SK-N-SH (cell line): ENCODE measurements at regions not wholly inside any gene's neighbourhood (a gene's known extent, or its start where the extent isn't known, plus 50 kb on each side); places are given as distances from the start of the nearest gene placed in this dataset.

Experiments
- CTCF ChIA-PET: fragments of 300-600, 350-600 bp; formaldehyde crosslinking; extraction: SDS; loops from one replicate; lab custom pipeline; 2021; lab: Yijun Ruan, JAX
- POLR2A ChIA-PET: fragments of 350-600 bp; sonication (Branson Sonifier 250); formaldehyde crosslinking; extraction: SDS; loops from one replicate; lab custom pipeline; 2020; ENCODE audit warnings: antibody characterized with exemption, inconsistent platforms; lab: Yijun Ruan, JAX
- DNase-seq: peaks from one replicate; pipeline ENCODE4 v3.0.0; 2012
- H2AFZ ChIP-seq: fragments of 200-600 bp; sonication (generic); 2 replicates; pipeline ENCODE4 v1.8.1; 2016; ENCODE audit warnings: antibody characterized with exemption, mild to moderate bottlenecking, low read depth
- H3F3A ChIP-seq: fragments of 200-600 bp; sonication (generic); replicated peaks from 2 replicates; pipeline ENCODE3; 2016; ENCODE audit warnings: antibody characterized with exemption, mild to moderate bottlenecking; ENCODE audit not compliant: insufficient read depth
- H3K27ac ChIP-seq, 2 experiments: fragments of 200-500 bp in 1 of 2; fragments of 200-600 bp in 1 of 2; sonication (Bioruptor generic) in 1 of 2; sonication (generic), shearing (Covaris generic) in 1 of 2; 2 replicates each; pipeline versions ENCODE4 v1.5.1 to v1.6.1; 2014 to 2016; ENCODE audit warnings: low read depth in 2 of 2, inconsistent platforms in 1 of 2, low read length in 1 of 2, mild to moderate bottlenecking in 1 of 2, mixed read lengths in 1 of 2
- H3K27me3 ChIP-seq: fragments of 200-600 bp; sonication (generic), shearing (Covaris generic); 2 replicates; pipeline ENCODE4 v1.6.1; 2016; ENCODE audit warnings: mixed run types; ENCODE audit not compliant: insufficient read depth
- H3K36me3 ChIP-seq, 2 experiments: fragments of 200-500 bp in 1 of 2; fragments of 200-600 bp in 1 of 2; sonication (Bioruptor generic) in 1 of 2; sonication (generic) in 1 of 2; replicated peaks in 1 of 2; 2 replicates each; pipeline versions ENCODE3 to v1.5.1; 2014 to 2016; ENCODE audit warnings: low read length in 1 of 2, mild to moderate bottlenecking in 1 of 2; ENCODE audit not compliant: insufficient read depth in 2 of 2, control insufficient read depth in 1 of 2
- H3K4me1 ChIP-seq, 2 experiments: fragments of 200-500 bp in 1 of 2; fragments of 200-600 bp in 1 of 2; sonication (Bioruptor generic) in 1 of 2; sonication (generic), shearing (Covaris generic) in 1 of 2; 2 replicates each; pipeline versions ENCODE4 v1.5.1 to v1.6.1; 2014 to 2016; ENCODE audit warnings: low read depth in 1 of 2, low read length in 1 of 2, mixed run types in 1 of 2; ENCODE audit not compliant: insufficient read depth in 2 of 2, control insufficient read depth in 1 of 2
- H3K4me2 ChIP-seq: fragments of 200-600 bp; sonication (generic), shearing (Covaris generic); 2 replicates; pipeline ENCODE4 v1.6.1; 2017; ENCODE audit warnings: mixed run types
- H3K4me3 ChIP-seq, 2 experiments: fragments of 200-500 bp in 1 of 2; fragments of 200-600 bp in 1 of 2; sonication (Bioruptor generic) in 1 of 2; sonication (generic), shearing (Covaris generic) in 1 of 2; 2 replicates each; pipeline versions ENCODE4 v1.5.1 to v1.8.1; 2014 to 2016; ENCODE audit warnings: low read depth in 2 of 2, inconsistent platforms in 1 of 2, low read length in 1 of 2, mild to moderate bottlenecking in 1 of 2, mixed read lengths in 1 of 2, moderate library complexity in 1 of 2
- H3K79me2 ChIP-seq: fragments of 200-600 bp; sonication (generic); 2 replicates; pipeline ENCODE4 v1.8.1; 2017; ENCODE audit warnings: mild to moderate bottlenecking; ENCODE audit not compliant: insufficient read depth
- H3K9ac ChIP-seq: fragments of 200-600 bp; sonication (generic); 2 replicates; pipeline ENCODE4 v1.6.1; 2017; ENCODE audit warnings: mixed run types
- H3K9me2 ChIP-seq: fragments of 200-600 bp; sonication (generic); 2 replicates; pipeline ENCODE4 v1.6.1; 2017; ENCODE audit warnings: mixed run types
- H3K9me3 ChIP-seq: fragments of 200-600 bp; sonication (generic); 2 replicates; pipeline ENCODE4 v1.6.1; 2017; ENCODE audit warnings: mixed run types, mild to moderate bottlenecking, moderate library complexity
- H4K20me1 ChIP-seq: fragments of 200-600 bp; sonication (generic); 2 replicates; pipeline ENCODE4 v1.6.1; 2017; ENCODE audit warnings: mild to moderate bottlenecking, mixed run types; ENCODE audit not compliant: insufficient read depth
- EZH2phosphoT487 ChIP-seq: fragments of 200-600 bp; sonication (generic); IDR thresholded peaks from 2 replicates; pipeline ENCODE4 v1.6.1; 2017; ENCODE audit warnings: low read depth, mixed run types, mild to moderate bottlenecking, antibody characterized with exemption, moderate library complexity, borderline replicate concordance
- FOSL2 ChIP-seq: IDR thresholded peaks from 2 replicates; pipeline ENCODE4 v1.4.0; 2012; ENCODE audit warnings: low read depth, mild to moderate bottlenecking, moderate library complexity, borderline replicate concordance
- FOXJ3 ChIP-seq: sonication (generic); formaldehyde crosslinking; IDR thresholded peaks from 2 replicates; pipeline ENCODE4 v1.5.1; 2020; ENCODE audit warnings: mild to moderate bottlenecking, missing genetic modification reagents
- FOXM1 ChIP-seq: IDR thresholded peaks from 2 replicates; pipeline ENCODE4 v1.4.0; 2012; ENCODE audit warnings: low read depth, mild to moderate bottlenecking
- GATA2 ChIP-seq: sonication (generic); formaldehyde crosslinking; IDR thresholded peaks from 2 replicates; pipeline ENCODE4 v1.5.0; 2020; ENCODE audit warnings: mild to moderate bottlenecking, missing genetic modification reagents
- JUND ChIP-seq: IDR thresholded peaks from 2 replicates; pipeline ENCODE4 v1.4.0; 2012
- MEF2A ChIP-seq: IDR thresholded peaks from 2 replicates; pipeline ENCODE4 v1.4.0; 2012; ENCODE audit warnings: low read depth, borderline replicate concordance
- NFIC ChIP-seq: IDR thresholded peaks from 2 replicates; pipeline ENCODE4 v1.4.0; 2012; ENCODE audit warnings: borderline replicate concordance
- POLR2AphosphoS5 ChIP-seq: IDR thresholded peaks from 2 replicates; pipeline ENCODE4 v1.6.1; 2012; ENCODE audit warnings: low read depth, low read length
- RAD21 ChIP-seq: IDR thresholded peaks from 2 replicates; pipeline ENCODE4 v1.6.1; 2012; ENCODE audit warnings: mild to moderate bottlenecking, low read length
- RXRA ChIP-seq: IDR thresholded peaks from 2 replicates; pipeline ENCODE4 v1.4.0; 2012; ENCODE audit warnings: low read depth, mild to moderate bottlenecking, borderline replicate concordance
- SMC3 ChIP-seq: IDR thresholded peaks from 2 replicates; pipeline ENCODE4 v1.6.1; 2012; ENCODE audit warnings: low read depth, low read length, improper control_type of control experiment
- TAF1 ChIP-seq: IDR thresholded peaks from 2 replicates; pipeline ENCODE4 v1.6.1; 2012; ENCODE audit warnings: low read depth, mild to moderate bottlenecking, low read length, moderate library complexity, borderline replicate concordance
- TCF12 ChIP-seq: IDR thresholded peaks from 2 replicates; pipeline ENCODE4 v1.4.0; 2012
- WGBS: methylation state at CpG from one replicate; pipeline ENCODE4 v1.1.6; 2017; ENCODE audit warnings: low lambda C conversion rate; 5-methylcytosine and 5-hydroxymethylcytosine counted together
- TF ChIP-seq, protein P1 (sequence below): IDR thresholded peaks from 2 replicates; pipeline ENCODE4 v1.4.0; 2012; ENCODE audit warnings: low read depth
- TF ChIP-seq, protein P2 (sequence below): IDR thresholded peaks from 2 replicates; pipeline ENCODE4 v1.4.0; 2012; ENCODE audit warnings: low read depth, borderline replicate concordance
- TF ChIP-seq, protein P3 (sequence below): IDR thresholded peaks from 2 replicates; pipeline ENCODE4 v1.4.0; 2012; ENCODE audit warnings: low read depth, borderline replicate concordance
- TF ChIP-seq, protein P4 (sequence below): fragments of 150-350 bp; IDR thresholded peaks from 2 replicates; pipeline ENCODE4 v1.6.1; 2017; ENCODE audit warnings: antibody characterized with exemption, low read length, low read depth, borderline replicate concordance

DNA sequence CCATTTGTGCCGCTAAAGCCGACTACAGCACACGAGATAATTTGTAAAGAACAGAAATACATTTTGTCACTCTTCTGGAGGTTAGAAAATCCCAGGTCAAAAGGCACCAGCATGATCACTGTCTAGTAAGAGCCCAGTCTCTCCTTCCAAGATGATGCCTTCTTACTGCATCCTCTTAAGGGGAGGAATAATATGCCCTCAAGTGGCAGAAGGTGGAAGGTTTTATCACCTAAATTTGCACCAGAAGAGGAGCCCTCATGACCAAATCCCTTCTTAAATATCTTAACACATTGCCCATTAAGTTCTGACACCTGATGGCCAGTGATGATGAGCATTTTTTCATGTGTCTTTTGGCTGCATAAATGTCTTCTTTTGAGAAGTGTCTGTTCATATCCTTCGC, 326.7 kb upstream of the RGS18 start:
- H3K4me1 ChIP-seq: no peaks in the 10 kb centered on the region
- H3K9ac ChIP-seq: no peak overlapping the region
- H3K27me3 ChIP-seq: no peaks in the 10 kb centered on the region
- no peaks in the 10 kb centered on the region for H3F3A ChIP-seq
- 15% methylated on average over 4 of the region's 4 CpGs for WGBS
- no peaks in the 10 kb centered on the region for H3K9me3 ChIP-seq
- TF ChIP-seq TAF1 (no peak), GATA2 (CRISPR knock-in tag) (no peak), FOSL2 (no peak), MEF2A (no peak), JUND (no peak), TCF12 (no peak), NFIC (no peak), FOXM1 (no peak), RXRA (no peak), RAD21 (no peak), SMC3 (no peak), EZH2phosphoT487 (no peak), POLR2AphosphoS5 (no peak), FOXJ3 (CRISPR knock-in tag) (no peak)
- TF ChIP-seq, protein P1, sequence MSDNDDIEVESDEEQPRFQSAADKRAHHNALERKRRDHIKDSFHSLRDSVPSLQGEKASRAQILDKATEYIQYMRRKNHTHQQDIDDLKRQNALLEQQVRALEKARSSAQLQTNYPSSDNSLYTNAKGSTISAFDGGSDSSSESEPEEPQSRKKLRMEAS: no peak
- TF ChIP-seq, protein P2, sequence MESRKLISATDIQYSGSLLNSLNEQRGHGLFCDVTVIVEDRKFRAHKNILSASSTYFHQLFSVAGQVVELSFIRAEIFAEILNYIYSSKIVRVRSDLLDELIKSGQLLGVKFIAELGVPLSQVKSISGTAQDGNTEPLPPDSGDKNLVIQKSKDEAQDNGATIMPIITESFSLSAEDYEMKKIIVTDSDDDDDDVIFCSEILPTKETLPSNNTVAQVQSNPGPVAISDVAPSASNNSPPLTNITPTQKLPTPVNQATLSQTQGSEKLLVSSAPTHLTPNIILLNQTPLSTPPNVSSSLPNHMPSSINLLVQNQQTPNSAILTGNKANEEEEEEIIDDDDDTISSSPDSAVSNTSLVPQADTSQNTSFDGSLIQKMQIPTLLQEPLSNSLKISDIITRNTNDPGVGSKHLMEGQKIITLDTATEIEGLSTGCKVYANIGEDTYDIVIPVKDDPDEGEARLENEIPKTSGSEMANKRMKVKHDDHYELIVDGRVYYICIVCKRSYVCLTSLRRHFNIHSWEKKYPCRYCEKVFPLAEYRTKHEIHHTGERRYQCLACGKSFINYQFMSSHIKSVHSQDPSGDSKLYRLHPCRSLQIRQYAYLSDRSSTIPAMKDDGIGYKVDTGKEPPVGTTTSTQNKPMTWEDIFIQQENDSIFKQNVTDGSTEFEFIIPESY: no peak
- TF ChIP-seq, protein P3, sequence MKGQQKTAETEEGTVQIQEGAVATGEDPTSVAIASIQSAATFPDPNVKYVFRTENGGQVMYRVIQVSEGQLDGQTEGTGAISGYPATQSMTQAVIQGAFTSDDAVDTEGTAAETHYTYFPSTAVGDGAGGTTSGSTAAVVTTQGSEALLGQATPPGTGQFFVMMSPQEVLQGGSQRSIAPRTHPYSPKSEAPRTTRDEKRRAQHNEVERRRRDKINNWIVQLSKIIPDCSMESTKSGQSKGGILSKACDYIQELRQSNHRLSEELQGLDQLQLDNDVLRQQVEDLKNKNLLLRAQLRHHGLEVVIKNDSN: no peak
- TF ChIP-seq, protein P4, sequence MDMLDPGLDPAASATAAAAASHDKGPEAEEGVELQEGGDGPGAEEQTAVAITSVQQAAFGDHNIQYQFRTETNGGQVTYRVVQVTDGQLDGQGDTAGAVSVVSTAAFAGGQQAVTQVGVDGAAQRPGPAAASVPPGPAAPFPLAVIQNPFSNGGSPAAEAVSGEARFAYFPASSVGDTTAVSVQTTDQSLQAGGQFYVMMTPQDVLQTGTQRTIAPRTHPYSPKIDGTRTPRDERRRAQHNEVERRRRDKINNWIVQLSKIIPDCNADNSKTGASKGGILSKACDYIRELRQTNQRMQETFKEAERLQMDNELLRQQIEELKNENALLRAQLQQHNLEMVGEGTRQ: no peak
- TF ChIP-seq, all 33 proteins: peak for 0
- Histone ChIP-seq H3K9me2 (no peaks in the 10 kb centered on the region), H3K4me2 (no peak overlapping the region), H3K27ac (no peak overlapping the region), H3K4me3 (no peak overlapping the region), H4K20me1 (no peaks in the 10 kb centered on the region), H3K79me2 (no peaks in the 10 kb centered on the region), H3K36me3 (no peaks in the 10 kb centered on the region), H2AFZ (no peak overlapping the region)
- CTCF ChIA-PET: no interaction called here
- no peak for DNase-seq
- POLR2A ChIA-PET: no interaction called here
